K562 (cell line): ENCODE measurements at regions not wholly inside any gene's neighbourhood (a gene's known extent, or its start where the extent isn't known, plus 50 kb on each side); places are given as distances from the start of the nearest gene placed in this dataset.

Source experiments
- BCLAF1 ChIP-seq, 2 experiments: fragments of 450-650 bp in 1 of 2; IDR thresholded peaks; 2 replicates each; pipeline ENCODE4 v1.6.1; 2011 to 2017; ENCODE audit warnings: low read depth in 2 of 2, antibody characterized with exemption in 1 of 2, borderline replicate concordance in 1 of 2, low read length in 1 of 2, mild to moderate bottlenecking in 1 of 2, mixed read lengths in 1 of 2; ENCODE audit not compliant: control insufficient read depth in 1 of 2
- CBFB ChIP-seq: sonication (generic); formaldehyde crosslinking; IDR thresholded peaks from 2 replicates; pipeline ENCODE4 v1.4.0; 2020; ENCODE audit warnings: mild to moderate bottlenecking, missing genetic modification reagents
- CTCF ChIP-seq, 3 experiments: IDR thresholded peaks in 2 of 3; conservative IDR thresholded peaks in 1 of 3; 2 replicates each; pipeline ENCODE4 v1.5.1; 2011 to 2012; ENCODE audit warnings: low read length in 3 of 3, mild to moderate bottlenecking in 3 of 3, control low read depth in 2 of 3, improper control_type of control experiment in 1 of 3, inconsistent platforms in 1 of 3, low read depth in 1 of 3, mixed read lengths in 1 of 3, moderate library complexity in 1 of 3; ENCODE audit not compliant: insufficient read depth in 2 of 3
- ELK1 ChIP-seq: sonication (generic); formaldehyde crosslinking; IDR thresholded peaks from 2 replicates; pipeline ENCODE4 v1.8.1; 2022; ENCODE audit warnings: missing genetic modification reagents
- EP400 ChIP-seq: fragments of 450-650 bp; IDR thresholded peaks from 2 replicates; pipeline ENCODE4 v1.6.1; 2017; ENCODE audit warnings: antibody characterized with exemption, mild to moderate bottlenecking, moderate library complexity
- GTF2E2 ChIP-seq: fragments of 200-800 bp; sonication (Bioruptor generic); IDR thresholded peaks from 2 replicates; pipeline ENCODE4 v1.6.1; 2016; ENCODE audit warnings: missing genetic modification characterization, missing compliant biosample characterization
- GTF2F1 ChIP-seq: IDR thresholded peaks from 2 replicates; pipeline ENCODE4 v1.6.1; 2011; ENCODE audit warnings: low read depth, low read length, improper control_type of control experiment
- HCFC1 ChIP-seq: IDR thresholded peaks from 2 replicates; pipeline ENCODE4 v1.6.1; 2012; ENCODE audit warnings: low read depth, low read length, improper control_type of control experiment
- HOMEZ ChIP-seq: fragments of 250-450 bp; sonication (Bioruptor Pico); IDR thresholded peaks from 2 replicates; pipeline ENCODE4 v1.4.0; 2020; ENCODE audit warnings: mild to moderate bottlenecking, moderate library complexity
- JUNB ChIP-seq: fragments of 450-650 bp; formaldehyde crosslinking; conservative IDR thresholded peaks from 2 replicates; pipeline ENCODE4 v1.4.0; 2020; ENCODE audit warnings: mild to moderate bottlenecking
- POLR2A ChIP-seq: fragments of 450-650 bp; conservative IDR thresholded peaks from 2 replicates; pipeline ENCODE4 v1.6.1; 2016
- POLR2AphosphoS5 ChIP-seq: IDR thresholded peaks from 2 replicates; pipeline ENCODE4 v1.6.1; 2011; ENCODE audit warnings: mild to moderate bottlenecking, low read depth, low read length, moderate library complexity; ENCODE audit not compliant: control insufficient read depth, insufficient read depth
- ZNF830 ChIP-seq: fragments of 250-450 bp; sonication (Bioruptor Pico); IDR thresholded peaks from 2 replicates; pipeline ENCODE4 v1.5.0; 2021; ENCODE audit warnings: mild to moderate bottlenecking

- no peak for TF ChIP-seq GTF2F1
- TF ChIP-seq HOMEZ (CRISPR knock-in tag) = no peak
- no peak for TF ChIP-seq BCLAF1 (IDR thresholded peaks at IDR 0.05; ENCODE audit: borderline replicate concordance in 1 of 2, control insufficient read depth in 1 of 2, low read depth in 2 of 2, low read length in 1 of 2)
- TF ChIP-seq POLR2AphosphoS5 = no peak
- TF ChIP-seq CTCF (IDR thresholded peaks at IDR 0.05 in 2 of 3, conservative IDR thresholded peaks at IDR 0.05 in 1 of 3; ENCODE audit: insufficient read depth in 2 of 3, low read depth in 1 of 3, low read length in 3 of 3) = no peak
- TF ChIP-seq ELK1 (CRISPR knock-in tag) = no peak
- TF ChIP-seq EP400 = no peak
- TF ChIP-seq JUNB = no peak
- TF ChIP-seq POLR2A = no peak
- TF ChIP-seq CBFB (CRISPR knock-in tag) = no peak
- no peak for TF ChIP-seq ZNF830
- TF ChIP-seq HCFC1 = no peak
- no peak for TF ChIP-seq GTF2E2 (tag)
These were observed 186.2 kb upstream of the STT3B start for GRCh38 chr3:31346542-31346979.
